ENCODE measurements at regions not wholly inside any gene's neighbourhood (a gene's known extent, or its start where the extent isn't known, plus 50 kb on each side); places are given as distances from the start of the nearest gene placed in this dataset.

- peak; percentile 97 for DNase-seq (ENCODE audit: low spot score)
- intact Hi-C loops (cut with micrococcal nuclease; ENCODE audit: unreplicated experiment), result no loop called here
- Histone ChIP-seq H3K9ac (ENCODE audit: insufficient read depth, low read depth, low read length) (no peak overlapping the region), H2AFZ (ENCODE audit: low read length) (no peak overlapping the region), H3K27me3 (ENCODE audit: control insufficient read depth in 1 of 2, insufficient read depth in 2 of 2, low read length in 2 of 2) (peaks cover 0 to 4% of the 10 kb centered on the region in 2 experiments; a peak in 2 of 5 replicates), H3K27ac (ENCODE audit: extremely low read length, insufficient read depth, low read length) (no peak overlapping the region), H3K4me1 (ENCODE audit: insufficient read depth, low read length) (peaks cover 38% of the 10 kb centered on the region), H3K9me3 (ENCODE audit: low read length) (no peaks in the 10 kb centered on the region), H3K79me2 (ENCODE audit: insufficient read depth, low read length) (no peaks in the 10 kb centered on the region), H3K4me3 (replicated peaks in 1 of 3; ENCODE audit: insufficient read depth in 1 of 3, low read depth in 2 of 3, low read length in 3 of 3) (peak overlapping the region in 1 of 3 experiments; percentile 19; a peak in 2 of 6 replicates), H4K20me1 (ENCODE audit: insufficient read depth, low read length) (no peaks in the 10 kb centered on the region), H3K4me2 (ENCODE audit: low read depth, low read length) (peak overlapping the region; percentile 57), H3K36me3 (replicated peaks in 1 of 2; ENCODE audit: control insufficient read depth in 1 of 2, insufficient read depth in 2 of 2, low read length in 2 of 2) (no peaks in the 10 kb centered on the region)
- CTCF ChIA-PET (ENCODE audit: low intra/inter-chr PET ratio, low total read pairs), result no interaction called here
- 0% methylated on average over 11 of the region's 11 CpGs for WGBS (ENCODE audit: low lambda C conversion rate)
- BruUV-seq (replicated peaks), result no TSS peak
- peak; percentile 69 for ATAC-seq
- in situ Hi-C loops (cut with HindIII; ENCODE audit: extremely low pct_ligation_motif_present, low pct_unique_long_range_greater_than_20kb), result no loop called here
- POLR2A ChIA-PET, result interaction anchor here (0.7 kb wide), 2 partner anchors 18 to 416 kb away, joined by 3 read pairs; no protein-coding TSS in a partner anchor
- peak; percentile 71 for FAIRE-seq
- TF ChIP-seq KDM5B (CRISPR knock-in tag; IDR thresholded peaks at IDR 0.05; ENCODE audit: borderline replicate concordance) (no peak), ZNF207 (IDR thresholded peaks at IDR 0.05; ENCODE audit: borderline replicate concordance) (no peak), ZNF441 (CRISPR knock-in tag; IDR thresholded peaks at IDR 0.05; ENCODE audit: borderline replicate concordance) (no peak), TFAP4 (IDR thresholded peaks at IDR 0.05; ENCODE audit: borderline replicate concordance, low read depth) (0 out of 2 replicates have a peak, but pooled peaks have one; percentile 34), ZMYM2 (CRISPR knock-in tag; IDR thresholded peaks at IDR 0.05) (no peak), ZNF382 (CRISPR knock-in tag; IDR thresholded peaks at IDR 0.05; ENCODE audit: borderline replicate concordance) (no peak), KDM5A (IDR thresholded peaks at IDR 0.05; ENCODE audit: borderline replicate concordance, low read length) (no peak), MATR3 (CRISPR knock-in tag; IDR thresholded peaks at IDR 0.05) (no peak), KDM4B (CRISPR knock-in tag; IDR thresholded peaks at IDR 0.05) (no peak), ZNF7 (CRISPR knock-in tag; IDR thresholded peaks at IDR 0.05) (no peak), HOXA5 (CRISPR knock-in tag; IDR thresholded peaks at IDR 0.05) (no peak), ZNF75D (CRISPR knock-in tag; IDR thresholded peaks at IDR 0.05; ENCODE audit: borderline replicate concordance) (no peak), SP5 (CRISPR knock-in tag; IDR thresholded peaks at IDR 0.05; ENCODE audit: borderline replicate concordance, low read depth) (peak; percentile 30; the same call in 1 of the 2 replicates), ZSCAN30 (CRISPR knock-in tag; IDR thresholded peaks at IDR 0.05) (no peak), SIX4 (CRISPR knock-in tag; IDR thresholded peaks at IDR 0.05) (no peak), FOXP1 (IDR thresholded peaks at IDR 0.05) (no peak), FOXP1 (CRISPR knock-in tag; IDR thresholded peaks at IDR 0.05) (peak; percentile 44; the same call in 1 of the 2 replicates), ZNF335 (CRISPR knock-in tag; IDR thresholded peaks at IDR 0.05) (no peak), ZNF746 (CRISPR knock-in tag; IDR thresholded peaks at IDR 0.05) (no peak), ZNF234 (CRISPR knock-in tag; conservative IDR thresholded peaks at IDR 0.05) (no peak), TMF1 (CRISPR knock-in tag; IDR thresholded peaks at IDR 0.05; ENCODE audit: low read depth) (no peak), ZFP90 (CRISPR knock-in tag; IDR thresholded peaks at IDR 0.05; ENCODE audit: borderline replicate concordance) (no peak), BCL6 (CRISPR knock-in tag; IDR thresholded peaks at IDR 0.05) (peak; percentile 35), NR2F2 (IDR thresholded peaks at IDR 0.05; ENCODE audit: borderline replicate concordance, low read depth) (peak; percentile 26; the same call in 1 of the 2 replicates), POLR2AphosphoS2 (IDR thresholded peaks at IDR 0.05; ENCODE audit: low read depth, low read length) (no peak)
- TF ChIP-seq, protein P1, sequence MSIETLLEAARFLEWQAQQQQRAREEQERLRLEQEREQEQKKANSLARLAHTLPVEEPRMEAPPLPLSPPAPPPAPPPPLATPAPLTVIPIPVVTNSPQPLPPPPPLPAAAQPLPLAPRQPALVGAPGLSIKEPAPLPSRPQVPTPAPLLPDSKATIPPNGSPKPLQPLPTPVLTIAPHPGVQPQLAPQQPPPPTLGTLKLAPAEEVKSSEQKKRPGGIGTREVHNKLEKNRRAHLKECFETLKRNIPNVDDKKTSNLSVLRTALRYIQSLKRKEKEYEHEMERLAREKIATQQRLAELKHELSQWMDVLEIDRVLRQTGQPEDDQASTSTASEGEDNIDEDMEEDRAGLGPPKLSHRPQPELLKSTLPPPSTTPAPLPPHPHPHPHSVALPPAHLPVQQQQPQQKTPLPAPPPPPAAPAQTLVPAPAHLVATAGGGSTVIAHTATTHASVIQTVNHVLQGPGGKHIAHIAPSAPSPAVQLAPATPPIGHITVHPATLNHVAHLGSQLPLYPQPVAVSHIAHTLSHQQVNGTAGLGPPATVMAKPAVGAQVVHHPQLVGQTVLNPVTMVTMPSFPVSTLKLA (IDR thresholded peaks at IDR 0.05), result no peak
- TF ChIP-seq, protein P2, sequence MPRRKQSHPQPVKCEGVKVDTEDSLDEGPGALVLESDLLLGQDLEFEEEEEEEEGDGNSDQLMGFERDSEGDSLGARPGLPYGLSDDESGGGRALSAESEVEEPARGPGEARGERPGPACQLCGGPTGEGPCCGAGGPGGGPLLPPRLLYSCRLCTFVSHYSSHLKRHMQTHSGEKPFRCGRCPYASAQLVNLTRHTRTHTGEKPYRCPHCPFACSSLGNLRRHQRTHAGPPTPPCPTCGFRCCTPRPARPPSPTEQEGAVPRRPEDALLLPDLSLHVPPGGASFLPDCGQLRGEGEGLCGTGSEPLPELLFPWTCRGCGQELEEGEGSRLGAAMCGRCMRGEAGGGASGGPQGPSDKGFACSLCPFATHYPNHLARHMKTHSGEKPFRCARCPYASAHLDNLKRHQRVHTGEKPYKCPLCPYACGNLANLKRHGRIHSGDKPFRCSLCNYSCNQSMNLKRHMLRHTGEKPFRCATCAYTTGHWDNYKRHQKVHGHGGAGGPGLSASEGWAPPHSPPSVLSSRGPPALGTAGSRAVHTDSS (CRISPR knock-in tag; conservative IDR thresholded peaks at IDR 0.05), result no peak
Measured at GRCh38 chr6:14622085-14622484, 504.5 kb downstream of the CD83 start.

All from HepG2 (cell line).